Neural progenitor cell (in vitro differentiated cells): ENCODE measurements at regions not wholly inside any gene's neighbourhood (a gene's known extent, or its start where the extent isn't known, plus 50 kb on each side); places are given as distances from the start of the nearest gene placed in this dataset.
"Not testable (repeated sequence)": the region's sequence is repeated elsewhere in the genome, so short reads cannot be mapped to it uniquely, and the experiment has no call there.

ENCODE experiments used
- DNase-seq: peaks from one replicate; pipeline ENCODE4 v3.0.0-alpha.2; 2016; ENCODE audit warnings: low spot score
- H2AFZ ChIP-seq: fragments of 200-600 bp; sonication (generic); replicated peaks from 2 replicates; pipeline ENCODE4 v1.6.1; 2016; ENCODE audit warnings: antibody characterized with exemption
- H3F3A ChIP-seq: fragments of 200-600 bp; sonication (generic); 2 replicates; pipeline ENCODE4 v1.6.1; 2016; ENCODE audit warnings: antibody characterized with exemption, low read depth
- H3K27ac ChIP-seq: fragments of 200-600 bp; sonication (generic); 2 replicates; pipeline ENCODE4 v1.5.1; 2016; ENCODE audit warnings: mild to moderate bottlenecking
- H3K27me3 ChIP-seq: fragments of 200-600 bp; sonication (generic); 2 replicates; pipeline ENCODE4 v1.6.1; 2016; ENCODE audit warnings: mild to moderate bottlenecking, moderate library complexity
- H3K36me3 ChIP-seq: fragments of 200-600 bp; sonication (generic); 2 replicates; pipeline ENCODE4 v1.5.1; 2016
- H3K4me1 ChIP-seq: fragments of 200-600 bp; sonication (generic); 2 replicates; pipeline ENCODE4 v1.6.1; 2016; ENCODE audit warnings: mixed run types
- H3K4me2 ChIP-seq: fragments of 200-600 bp; sonication (generic); 2 replicates; pipeline ENCODE4 v1.6.1; 2016
- H3K4me3 ChIP-seq: fragments of 200-600 bp; sonication (generic); 2 replicates; pipeline ENCODE4 v1.5.1; 2016
- H3K79me2 ChIP-seq: fragments of 200-600 bp; sonication (generic); 2 replicates; pipeline ENCODE4 v1.6.1; 2016; ENCODE audit warnings: low read depth
- H3K9ac ChIP-seq: fragments of 200-600 bp; sonication (generic); 2 replicates; pipeline ENCODE4 v1.6.1; 2016
- H3K9me3 ChIP-seq: fragments of 200-600 bp; sonication (generic); 2 replicates; pipeline ENCODE4 v1.5.1; 2016; ENCODE audit warnings: low read depth
- H4K20me1 ChIP-seq: fragments of 200-600 bp; sonication (generic); 2 replicates; pipeline ENCODE4 v1.6.1; 2016; ENCODE audit warnings: low read depth
- H3K27ac Mint-ChIP-seq: 3 replicates; pipeline ENCODE4 v1.8.0; 2021; ENCODE audit warnings: mixed read lengths
- H3K27me3 Mint-ChIP-seq: 2 replicates; pipeline ENCODE4 v1.8.0; 2022; ENCODE audit warnings: low read depth, mild to moderate bottlenecking, inconsistent platforms, moderate library complexity, mixed read lengths; ENCODE audit not compliant: insufficient read depth
- H3K36me3 Mint-ChIP-seq: 3 replicates; pipeline ENCODE4 v1.8.0; 2021; ENCODE audit warnings: mixed read lengths
- H3K4me1 Mint-ChIP-seq: 3 replicates; pipeline ENCODE4 v1.8.0; 2021; ENCODE audit warnings: mixed read lengths
- H3K4me3 Mint-ChIP-seq: 3 replicates; pipeline ENCODE4 v1.8.0; 2021; ENCODE audit warnings: mild to moderate bottlenecking, moderate library complexity, mixed read lengths
- H3K9me3 Mint-ChIP-seq: 3 replicates; pipeline ENCODE4 v1.8.0; 2020; ENCODE audit warnings: mixed read lengths
- EZH2 ChIP-seq: fragments of 200-600 bp; sonication (generic); IDR thresholded peaks from 2 replicates; pipeline ENCODE4 v1.6.1; 2017; ENCODE audit warnings: antibody characterized with exemption, mild to moderate bottlenecking, moderate library complexity
- EZH2phosphoT487 ChIP-seq: fragments of 200-600 bp; sonication (generic); IDR thresholded peaks from 2 replicates; pipeline ENCODE4 v1.6.1; 2017; ENCODE audit warnings: antibody characterized with exemption
- TF ChIP-seq, protein P1 (sequence below): fragments of 200-600 bp; sonication (generic); IDR thresholded peaks from 2 replicates; pipeline ENCODE4 v1.5.1; 2017; ENCODE audit warnings: antibody characterized with exemption, mild to moderate bottlenecking

GRCh38 chr18:65671621-65672415 is 79.0 kb upstream of the CDH7 start:
- no peaks in the 10 kb centered on the region for H3K79me2 ChIP-seq
- Mint-ChIP-seq H3K36me3 (no peaks in the 10 kb centered on the region), H3K27me3 (peaks cover 2% of the 10 kb centered on the region), H3K9me3 (no peaks in the 10 kb centered on the region), H3K4me3 (no peak overlapping the region), H3K27ac (no peak overlapping the region), H3K4me1 (no peaks in the 10 kb centered on the region)
- no peak overlapping the region for H3K27ac ChIP-seq
- no peaks in the 10 kb centered on the region for H4K20me1 ChIP-seq
- H3K4me2 ChIP-seq = no peak overlapping the region
- H3K9ac ChIP-seq = no peak overlapping the region
- no peaks in the 10 kb centered on the region for H3K9me3 ChIP-seq
- TF ChIP-seq, protein P1, sequence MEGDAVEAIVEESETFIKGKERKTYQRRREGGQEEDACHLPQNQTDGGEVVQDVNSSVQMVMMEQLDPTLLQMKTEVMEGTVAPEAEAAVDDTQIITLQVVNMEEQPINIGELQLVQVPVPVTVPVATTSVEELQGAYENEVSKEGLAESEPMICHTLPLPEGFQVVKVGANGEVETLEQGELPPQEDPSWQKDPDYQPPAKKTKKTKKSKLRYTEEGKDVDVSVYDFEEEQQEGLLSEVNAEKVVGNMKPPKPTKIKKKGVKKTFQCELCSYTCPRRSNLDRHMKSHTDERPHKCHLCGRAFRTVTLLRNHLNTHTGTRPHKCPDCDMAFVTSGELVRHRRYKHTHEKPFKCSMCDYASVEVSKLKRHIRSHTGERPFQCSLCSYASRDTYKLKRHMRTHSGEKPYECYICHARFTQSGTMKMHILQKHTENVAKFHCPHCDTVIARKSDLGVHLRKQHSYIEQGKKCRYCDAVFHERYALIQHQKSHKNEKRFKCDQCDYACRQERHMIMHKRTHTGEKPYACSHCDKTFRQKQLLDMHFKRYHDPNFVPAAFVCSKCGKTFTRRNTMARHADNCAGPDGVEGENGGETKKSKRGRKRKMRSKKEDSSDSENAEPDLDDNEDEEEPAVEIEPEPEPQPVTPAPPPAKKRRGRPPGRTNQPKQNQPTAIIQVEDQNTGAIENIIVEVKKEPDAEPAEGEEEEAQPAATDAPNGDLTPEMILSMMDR = no peak
- no peak for TF ChIP-seq EZH2phosphoT487
- no peak for TF ChIP-seq EZH2
- no peaks in the 10 kb centered on the region for H3F3A ChIP-seq
- no peak overlapping the region for H3K4me3 ChIP-seq
- H2AFZ ChIP-seq = peak overlapping the region; percentile 17
- H3K36me3 ChIP-seq = no peaks in the 10 kb centered on the region
- H3K4me1 ChIP-seq = no peaks in the 10 kb centered on the region
- DNase-seq = no peak
- no peaks in the 10 kb centered on the region for H3K27me3 ChIP-seq

DNA sequence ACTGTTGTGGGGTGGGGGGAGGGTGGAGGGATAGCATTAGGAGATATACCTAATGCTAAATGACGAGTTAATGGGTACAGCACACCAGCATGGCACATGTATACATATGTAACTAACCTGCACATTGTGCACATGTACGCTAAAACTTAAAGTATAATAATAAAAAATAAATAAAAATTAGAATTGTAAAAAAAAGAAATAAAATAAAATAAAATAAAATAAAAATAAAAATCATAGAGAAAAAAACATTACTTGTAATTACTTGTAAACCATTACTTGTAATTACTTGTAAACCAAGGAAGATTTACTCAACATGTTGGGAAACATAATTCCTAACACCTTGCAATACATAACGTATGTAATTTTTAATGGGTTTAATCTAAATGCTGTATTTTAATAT is 80.7 kb upstream of the CDH7 start:
- not testable (repeated sequence) for H3K4me3 ChIP-seq, H2AFZ ChIP-seq, H3K4me2 ChIP-seq, H3K9me3 Mint-ChIP-seq, H3K36me3 Mint-ChIP-seq, H3K27me3 ChIP-seq, H3K36me3 ChIP-seq, H3K27ac Mint-ChIP-seq, H3K27ac ChIP-seq, H3K79me2 ChIP-seq, DNase-seq, H3F3A ChIP-seq, H3K4me1 Mint-ChIP-seq, H3K27me3 Mint-ChIP-seq, H4K20me1 ChIP-seq, H3K4me3 Mint-ChIP-seq, H3K9me3 ChIP-seq, H3K4me1 ChIP-seq, H3K9ac ChIP-seq

DNA sequence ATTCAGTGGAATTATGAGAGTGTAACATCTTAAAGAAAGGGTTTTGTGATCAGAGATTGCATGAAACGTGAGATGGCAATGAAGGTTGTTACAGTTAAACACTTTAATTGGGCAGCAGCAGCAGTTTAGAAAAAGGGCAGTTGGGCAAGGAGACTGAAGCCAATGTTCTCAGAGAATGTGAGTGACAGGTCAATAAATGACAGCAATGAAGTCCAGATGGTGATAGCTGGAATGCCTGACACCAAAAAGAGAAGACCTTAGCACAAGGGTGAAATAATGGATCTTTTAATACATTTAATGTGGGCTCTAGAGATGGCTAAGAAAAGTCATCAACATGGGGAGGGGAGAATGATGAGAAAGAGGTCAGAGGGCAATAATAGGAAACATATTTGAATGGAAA is 89.4 kb upstream of the CDH7 start:
- Histone ChIP-seq H2AFZ (no peak overlapping the region), H3F3A (no peaks in the 10 kb centered on the region), H3K36me3 (no peaks in the 10 kb centered on the region), H3K9me3 (no peaks in the 10 kb centered on the region), H3K27ac (no peak overlapping the region), H4K20me1 (no peaks in the 10 kb centered on the region), H3K9ac (no peak overlapping the region), H3K27me3 (no peaks in the 10 kb centered on the region), H3K4me3 (no peak overlapping the region), H3K4me1 (no peaks in the 10 kb centered on the region), H3K79me2 (no peaks in the 10 kb centered on the region), H3K4me2 (no peak overlapping the region)
- Mint-ChIP-seq H3K9me3 (no peaks in the 10 kb centered on the region), H3K27me3 (no peaks in the 10 kb centered on the region), H3K36me3 (no peaks in the 10 kb centered on the region), H3K4me1 (peaks cover 10% of the 10 kb centered on the region), H3K4me3 (no peak overlapping the region), H3K27ac (no peak overlapping the region)
- no peak for DNase-seq
- TF ChIP-seq EZH2phosphoT487 = no peak
- no peak for TF ChIP-seq EZH2
- TF ChIP-seq, protein P1 = no peak

DNA sequence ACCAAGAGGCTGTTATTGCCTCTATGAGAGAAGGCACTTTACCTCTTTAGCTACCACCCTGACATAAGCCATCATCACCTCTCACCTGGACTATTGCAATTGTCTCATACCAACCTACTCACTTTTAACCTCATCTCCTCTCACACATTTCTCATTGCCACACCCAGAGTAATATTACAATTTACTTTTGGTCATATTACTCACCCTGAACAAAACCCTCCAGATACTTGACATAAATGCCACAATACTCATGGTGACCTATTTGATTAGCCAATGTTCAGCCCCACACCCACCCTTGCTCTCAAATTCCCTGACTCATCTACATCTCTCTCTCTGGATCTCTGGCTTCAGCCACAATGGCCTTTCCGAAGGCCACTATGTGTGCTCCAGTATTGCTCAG is 90.9 kb upstream of the CDH7 start:
- no peaks in the 10 kb centered on the region for H3K9me3 Mint-ChIP-seq
- no peak overlapping the region for H3K4me3 ChIP-seq
- no peaks in the 10 kb centered on the region for H3K27me3 ChIP-seq
- no peaks in the 10 kb centered on the region for H3K36me3 Mint-ChIP-seq
- no peaks in the 10 kb centered on the region for H3F3A ChIP-seq
- no peak overlapping the region for H3K27ac ChIP-seq
- no peak overlapping the region for H3K4me2 ChIP-seq
- no peaks in the 10 kb centered on the region for H3K27me3 Mint-ChIP-seq
- no peaks in the 10 kb centered on the region for H4K20me1 ChIP-seq
- H2AFZ ChIP-seq = no peak overlapping the region
- H3K9ac ChIP-seq = no peak overlapping the region
- no peak overlapping the region for H3K4me3 Mint-ChIP-seq
- no peaks in the 10 kb centered on the region for H3K9me3 ChIP-seq
- TF ChIP-seq EZH2 (no peak), EZH2phosphoT487 (no peak)
- TF ChIP-seq, protein P1 = no peak
- peaks cover 10% of the 10 kb centered on the region for H3K4me1 Mint-ChIP-seq
- H3K79me2 ChIP-seq = no peaks in the 10 kb centered on the region
- no peak for DNase-seq
- H3K4me1 ChIP-seq = no peaks in the 10 kb centered on the region
- no peak overlapping the region for H3K27ac Mint-ChIP-seq
- H3K36me3 ChIP-seq = no peaks in the 10 kb centered on the region
